ENCODE measurements at regions not wholly inside any gene's neighbourhood (a gene's known extent, or its start where the extent isn't known, plus 50 kb on each side); places are given as distances from the start of the nearest gene placed in this dataset.

DNA sequence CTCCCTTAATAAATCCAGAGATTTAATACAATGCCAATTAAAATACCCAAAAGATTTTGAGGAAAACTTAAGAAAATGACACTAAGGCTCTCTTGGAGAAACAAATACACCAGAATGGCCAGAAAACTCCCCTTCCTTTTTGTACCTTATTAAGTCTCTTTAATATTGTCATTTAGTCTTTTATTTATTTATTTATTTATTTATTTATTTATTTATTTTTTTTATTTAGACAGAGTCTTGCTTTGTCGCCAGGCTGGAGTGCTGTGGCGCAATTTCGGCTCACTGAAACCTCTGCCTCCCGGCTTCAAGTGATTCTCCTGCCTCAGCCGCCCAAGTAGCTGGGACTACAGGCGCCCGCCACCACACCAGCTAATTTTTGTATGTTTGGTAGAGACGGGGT, 210.6 kb downstream of the DACT1 start:
- Mint-ChIP-seq H3K36me3 (no peaks in the 10 kb centered on the region), H3K4me1 (no peaks in the 10 kb centered on the region), H3K9me3 (no peaks in the 10 kb centered on the region), H3K27me3 (peaks cover 2% of the 10 kb centered on the region), H3K4me3 (no peak overlapping the region), H3K27ac (no peak overlapping the region)

DNA sequence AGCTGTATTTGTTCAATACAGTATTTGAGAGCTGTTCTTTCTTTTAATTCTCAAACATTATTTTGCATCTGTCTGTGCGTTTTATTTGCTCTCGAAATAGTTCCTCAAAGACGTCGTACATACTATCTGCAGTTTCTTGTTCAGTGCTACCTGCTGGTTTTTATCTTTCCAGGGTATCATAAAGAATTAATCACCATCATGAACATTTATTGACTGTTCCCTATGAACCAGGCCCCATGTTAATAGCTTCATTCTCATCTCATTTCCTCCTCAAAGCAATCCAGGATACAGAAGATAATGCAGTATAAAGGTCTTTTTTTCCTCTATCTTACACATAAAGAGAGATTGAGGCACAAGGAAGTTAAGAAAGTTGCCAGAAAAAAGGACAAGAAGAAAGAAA, 211.8 kb downstream of the DACT1 start:
- Mint-ChIP-seq H3K27me3 (no peaks in the 10 kb centered on the region), H3K9me3 (no peaks in the 10 kb centered on the region), H3K4me1 (no peaks in the 10 kb centered on the region), H3K27ac (no peak overlapping the region), H3K4me3 (no peak overlapping the region), H3K36me3 (no peaks in the 10 kb centered on the region)

DNA sequence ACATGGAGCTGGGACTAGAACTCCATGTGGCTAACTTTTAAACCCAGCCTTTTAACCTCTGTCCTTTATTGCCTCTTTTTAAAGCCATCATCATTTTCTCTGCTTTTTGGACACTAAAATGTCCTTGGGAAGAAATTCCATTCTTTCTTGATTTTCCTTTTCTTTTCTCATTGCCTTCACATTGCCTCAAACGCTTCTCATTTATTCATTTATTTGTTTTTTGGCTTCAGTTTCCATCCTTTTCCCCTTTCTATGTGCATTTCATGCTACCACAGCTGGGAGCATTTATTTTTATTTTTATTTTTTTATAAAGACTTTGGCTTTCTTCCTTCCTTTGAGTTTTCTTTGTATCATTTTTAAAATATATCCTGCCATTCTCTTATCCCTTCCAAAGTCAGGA, 212.2 kb downstream of the DACT1 start:
- Mint-ChIP-seq H3K36me3 (no peaks in the 10 kb centered on the region), H3K9me3 (no peaks in the 10 kb centered on the region), H3K27ac (no peak overlapping the region)

DNA sequence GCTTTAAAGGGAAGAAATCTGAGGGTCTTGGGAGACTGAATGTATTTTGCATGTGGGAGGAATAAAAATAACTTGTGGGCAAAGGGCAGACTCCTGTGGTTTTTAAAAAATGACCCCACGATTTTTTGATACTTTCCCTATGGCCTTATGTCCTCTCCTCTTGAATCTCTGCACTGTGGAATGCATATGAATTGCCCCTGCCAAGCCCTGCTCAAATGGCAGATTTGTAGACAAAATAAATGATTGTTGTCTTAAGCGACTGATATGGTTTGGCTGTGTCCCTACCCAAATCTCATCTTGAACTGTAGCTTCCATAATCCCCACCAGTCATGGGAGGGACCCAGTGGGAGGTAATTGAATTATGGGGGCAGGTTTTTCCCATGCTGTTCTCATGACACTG, 223.8 kb downstream of the DACT1 start:
- Mint-ChIP-seq H3K36me3 (peaks cover 8% of the 10 kb centered on the region), H3K27ac (no peak overlapping the region)

More for the DNA sequence above, 212.2 kb downstream of the DACT1 start:
- no peaks in the 10 kb centered on the region for H3K4me1 Mint-ChIP-seq
- H3K4me3 Mint-ChIP-seq = no peak overlapping the region
- H3K27me3 Mint-ChIP-seq = no peaks in the 10 kb centered on the region

DNA sequence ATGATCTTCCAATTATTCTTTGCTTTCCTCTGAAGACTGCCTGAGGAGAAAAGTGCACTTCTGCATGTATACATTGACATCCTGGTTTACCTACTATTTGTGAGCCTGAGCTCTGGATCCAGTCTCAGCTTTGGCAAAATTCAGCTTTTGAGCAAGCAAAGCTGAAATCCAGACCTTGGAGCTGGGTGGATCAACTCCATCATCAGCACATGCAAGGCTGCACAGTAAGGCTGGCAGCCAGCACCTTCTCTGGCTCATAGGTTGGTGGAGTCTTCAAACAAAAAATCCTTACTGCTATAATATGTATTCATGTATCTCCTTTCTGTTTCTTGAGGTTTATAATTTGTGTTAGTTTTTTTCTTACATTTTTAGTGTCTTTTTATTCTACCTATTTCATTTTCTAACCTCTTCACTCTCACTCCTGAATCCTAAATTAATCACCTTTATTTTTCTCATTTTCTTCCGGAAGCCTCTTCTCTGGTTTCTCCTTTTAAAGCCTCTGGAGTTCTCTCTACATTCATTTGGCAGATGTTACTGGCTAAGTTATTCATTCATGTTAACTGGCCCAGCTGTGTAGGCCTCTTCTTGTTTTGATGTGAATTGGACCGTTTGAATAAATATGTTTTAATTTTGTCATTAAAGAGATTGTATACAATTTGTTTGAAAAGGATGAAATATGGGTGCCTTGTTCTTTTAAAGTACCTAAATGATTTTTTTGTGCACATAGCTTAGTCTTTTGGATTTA, 224.8 kb downstream of the DACT1 start:
- H3K9me3 Mint-ChIP-seq = peaks cover 14% of the 10 kb centered on the region
- H3K4me1 Mint-ChIP-seq = no peaks in the 10 kb centered on the region
- H3K36me3 Mint-ChIP-seq = peaks cover 8% of the 10 kb centered on the region
- no peak overlapping the region for H3K4me3 Mint-ChIP-seq
- peaks cover 7% of the 10 kb centered on the region for H3K27me3 Mint-ChIP-seq
- H3K27ac Mint-ChIP-seq = peak overlapping the region; percentile 69

More for the DNA sequence above, 223.8 kb downstream of the DACT1 start:
- Mint-ChIP-seq H3K27me3 (peaks cover 7% of the 10 kb centered on the region), H3K4me3 (no peak overlapping the region), H3K9me3 (peaks cover 14% of the 10 kb centered on the region), H3K4me1 (no peaks in the 10 kb centered on the region)

DNA sequence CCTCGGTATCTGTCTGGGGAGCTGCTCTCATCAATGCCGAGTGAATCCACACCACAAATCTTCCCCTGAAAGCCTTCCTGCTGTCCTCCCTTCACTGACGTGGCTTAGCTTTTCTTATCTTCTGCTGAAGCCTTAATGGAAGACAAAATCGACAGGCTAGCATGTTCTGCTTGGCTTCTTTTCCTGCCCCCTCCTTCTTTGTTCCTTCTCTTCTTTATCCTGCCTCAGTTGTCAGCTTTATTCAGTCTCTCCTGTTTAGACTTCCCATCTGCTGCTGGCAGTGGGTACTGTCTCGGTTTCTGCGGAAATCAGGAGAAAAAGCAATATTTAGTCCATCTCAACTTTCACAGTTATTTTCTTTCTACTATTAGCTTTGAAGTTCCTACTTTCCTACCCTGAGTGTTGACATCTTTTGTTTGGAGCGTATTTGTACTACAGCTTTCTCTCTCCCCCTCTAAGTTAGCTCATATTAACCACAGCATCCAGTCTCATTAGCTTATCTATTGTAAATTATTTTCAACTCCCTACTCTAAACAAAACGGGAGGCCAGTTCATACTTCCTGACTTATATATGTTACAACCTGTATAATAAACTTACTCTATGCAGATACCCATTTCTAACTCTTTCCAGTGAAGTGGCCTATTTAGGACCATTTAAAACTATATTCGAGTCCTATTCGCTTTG, 226.0 kb downstream of the DACT1 start:
- Mint-ChIP-seq H3K4me1 (no peaks in the 10 kb centered on the region), H3K9me3 (peaks cover 10% of the 10 kb centered on the region), H3K4me3 (no peak overlapping the region), H3K27me3 (peaks cover 7% of the 10 kb centered on the region), H3K27ac (no peak overlapping the region), H3K36me3 (peaks cover 6% of the 10 kb centered on the region)

DNA sequence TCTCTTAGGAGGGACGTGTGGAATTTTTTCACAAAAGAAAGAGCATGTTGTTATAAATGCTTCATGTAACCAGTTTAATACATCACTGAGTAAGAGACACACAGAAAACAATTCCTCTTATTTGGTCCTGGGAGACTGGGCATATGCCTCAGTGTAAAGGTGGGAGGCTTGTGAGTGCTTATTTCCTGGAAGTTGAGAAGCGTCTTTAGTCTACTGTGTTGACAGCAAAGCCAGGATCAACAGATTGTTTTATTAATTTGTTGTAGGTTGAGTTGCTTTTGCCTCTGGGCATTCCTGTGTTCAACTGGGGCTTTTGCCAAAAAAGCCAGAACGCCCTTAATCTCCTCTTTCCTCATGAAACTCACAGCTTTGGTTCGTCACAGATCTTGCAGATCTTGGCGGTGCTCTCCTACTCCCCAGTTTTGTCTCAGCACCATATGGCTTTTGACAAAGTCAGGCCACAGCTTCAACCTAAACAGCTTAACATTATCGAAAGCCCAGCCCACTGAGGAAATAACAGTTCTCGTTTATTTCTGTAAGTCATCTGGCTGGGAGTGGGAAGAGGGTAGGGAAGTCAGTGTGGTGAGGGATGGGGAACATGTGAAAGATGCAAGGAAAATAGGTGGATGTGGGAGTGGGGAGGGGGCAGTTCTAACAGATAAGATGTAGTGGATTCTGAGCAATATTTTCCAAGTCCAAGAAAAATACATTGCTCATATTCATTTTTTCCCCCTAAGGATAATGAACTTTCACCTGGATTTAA, 227.2 kb downstream of the DACT1 start:
- Mint-ChIP-seq H3K4me3 (no peak overlapping the region), H3K36me3 (peaks cover 2% of the 10 kb centered on the region), H3K27me3 (peaks cover 5% of the 10 kb centered on the region), H3K27ac (no peak overlapping the region), H3K4me1 (no peaks in the 10 kb centered on the region), H3K9me3 (no peaks in the 10 kb centered on the region)

DNA sequence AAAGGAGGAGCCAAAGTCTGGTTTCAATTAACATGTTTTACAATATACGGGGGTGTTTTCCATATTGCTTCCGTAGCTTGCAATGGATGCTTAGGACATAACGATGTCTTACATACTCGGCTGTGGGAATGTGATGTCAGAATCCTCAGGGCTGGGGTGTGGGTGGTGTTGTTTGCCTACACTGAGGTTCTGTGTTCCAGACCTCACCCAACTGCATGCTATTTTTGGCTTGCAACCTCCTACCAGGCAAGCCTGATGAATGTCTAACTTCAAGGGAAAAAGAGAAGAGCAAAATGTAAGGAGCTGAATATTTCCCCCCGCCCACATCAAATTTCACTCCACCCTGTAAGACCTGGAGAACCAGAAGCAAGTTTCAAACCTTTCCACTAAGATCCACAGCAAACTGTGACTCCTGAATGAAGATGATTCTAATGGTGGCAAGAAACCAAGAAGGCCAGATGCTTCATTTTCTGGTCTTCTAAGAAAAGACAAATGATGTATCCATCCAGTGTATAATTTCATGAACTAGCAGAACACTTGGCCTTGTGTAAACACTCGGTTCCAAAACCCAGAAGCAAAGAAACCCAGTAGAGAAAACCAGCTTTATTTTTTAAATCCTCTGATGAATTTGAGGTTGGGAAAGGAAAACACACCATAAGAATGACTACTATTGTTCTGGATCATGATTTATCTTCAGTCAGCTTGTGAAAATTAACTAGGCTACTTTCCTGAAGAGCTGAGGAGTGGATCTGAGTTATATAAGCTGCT, 227.9 kb downstream of the DACT1 start:
- H3K27me3 Mint-ChIP-seq = peaks cover 5% of the 10 kb centered on the region
- no peaks in the 10 kb centered on the region for H3K4me1 Mint-ChIP-seq
- no peaks in the 10 kb centered on the region for H3K9me3 Mint-ChIP-seq
- peaks cover 2% of the 10 kb centered on the region for H3K36me3 Mint-ChIP-seq
- H3K27ac Mint-ChIP-seq = no peak overlapping the region
- H3K4me3 Mint-ChIP-seq = no peak overlapping the region

DNA sequence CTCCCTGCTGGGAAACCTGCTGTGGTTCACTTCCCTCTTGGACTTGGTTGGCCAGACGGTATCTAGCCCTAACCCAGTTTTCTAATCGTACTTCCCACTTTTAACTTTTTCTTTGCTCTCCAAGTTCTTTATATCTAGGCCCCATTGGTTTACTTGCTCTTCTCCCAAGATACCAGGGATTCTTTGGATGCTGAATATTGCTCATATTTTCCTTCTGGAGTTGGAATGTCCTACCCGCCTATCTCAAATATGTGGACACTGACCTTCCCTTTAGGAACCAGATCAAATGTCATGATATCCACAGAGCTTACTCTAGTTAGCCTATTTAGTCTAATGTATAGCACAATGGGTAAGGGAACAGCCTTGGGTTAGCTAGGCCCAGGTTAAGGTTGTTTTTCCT, 228.6 kb downstream of the DACT1 start:
- no peak overlapping the region for H3K27ac Mint-ChIP-seq
- H3K9me3 Mint-ChIP-seq = no peaks in the 10 kb centered on the region
- H3K4me1 Mint-ChIP-seq = no peaks in the 10 kb centered on the region
- H3K27me3 Mint-ChIP-seq = peaks cover 5% of the 10 kb centered on the region
- no peak overlapping the region for H3K4me3 Mint-ChIP-seq
- peaks cover 2% of the 10 kb centered on the region for H3K36me3 Mint-ChIP-seq

DNA sequence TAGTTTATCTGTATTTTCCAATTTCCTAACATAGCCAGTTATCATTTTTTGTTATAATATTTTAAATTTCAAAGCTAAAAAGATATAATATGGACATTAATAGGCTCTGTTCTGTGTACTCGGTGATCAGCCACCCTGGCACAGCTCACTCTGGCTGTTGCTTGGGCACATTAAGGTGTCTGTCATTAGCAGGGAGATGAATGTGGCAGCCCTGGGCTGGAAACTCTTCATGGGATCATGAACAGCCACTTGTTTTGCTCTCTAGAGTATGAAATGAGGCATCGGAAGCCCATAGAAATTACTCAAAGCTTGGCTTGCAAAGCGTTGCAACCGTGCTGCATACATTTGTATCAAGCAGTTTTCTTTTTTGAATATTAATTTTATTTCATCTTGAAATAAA, 233.2 kb downstream of the DACT1 start:
- Mint-ChIP-seq H3K27me3 (no peaks in the 10 kb centered on the region), H3K9me3 (no peaks in the 10 kb centered on the region), H3K4me1 (no peaks in the 10 kb centered on the region), H3K36me3 (no peaks in the 10 kb centered on the region), H3K4me3 (no peak overlapping the region), H3K27ac (no peak overlapping the region)

DNA sequence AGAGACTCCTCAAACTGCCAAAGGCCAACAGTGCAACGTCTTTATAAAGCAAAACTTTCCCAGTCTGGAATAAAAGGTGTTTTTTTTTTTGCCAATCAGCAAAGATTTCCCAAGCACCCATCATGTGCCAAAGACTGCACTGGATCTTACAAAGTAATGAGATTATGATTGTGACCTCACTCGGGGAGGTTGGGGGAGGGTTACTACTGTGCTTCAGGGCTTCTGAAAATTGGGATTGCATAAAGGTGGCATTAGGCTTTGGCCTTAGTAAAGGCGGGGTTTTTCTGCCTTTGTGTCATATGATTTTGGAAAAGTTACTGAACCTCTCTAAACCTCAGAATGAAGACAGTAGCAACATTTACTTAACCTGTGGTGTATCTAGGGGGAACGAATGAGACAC, 233.8 kb downstream of the DACT1 start:
- Mint-ChIP-seq H3K9me3 (no peaks in the 10 kb centered on the region), H3K27ac (no peak overlapping the region), H3K27me3 (no peaks in the 10 kb centered on the region), H3K4me3 (no peak overlapping the region), H3K36me3 (no peaks in the 10 kb centered on the region), H3K4me1 (no peaks in the 10 kb centered on the region)

DNA sequence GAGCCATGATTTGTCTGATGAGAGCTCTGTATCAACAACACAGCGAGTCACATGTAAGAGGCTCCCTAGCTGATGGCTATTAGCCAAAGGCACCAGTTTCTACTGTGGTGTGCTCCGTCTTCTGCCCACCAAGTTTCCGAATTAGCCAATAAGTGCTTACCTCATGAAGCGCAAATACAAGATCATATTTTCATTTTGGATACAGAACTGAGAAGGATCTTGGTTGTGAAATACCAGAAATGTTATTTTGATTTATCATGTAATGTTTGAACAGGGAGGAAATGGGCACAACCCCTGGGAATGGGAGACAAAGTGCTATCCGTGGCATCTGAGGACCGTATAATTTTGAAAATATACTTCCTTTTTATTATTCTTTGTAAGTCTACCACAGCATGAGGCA, 234.3 kb downstream of the DACT1 start:
- no peaks in the 10 kb centered on the region for H3K9me3 Mint-ChIP-seq
- no peaks in the 10 kb centered on the region for H3K4me1 Mint-ChIP-seq
- H3K27ac Mint-ChIP-seq = no peak overlapping the region
- H3K27me3 Mint-ChIP-seq = no peaks in the 10 kb centered on the region
- H3K4me3 Mint-ChIP-seq = no peak overlapping the region
- H3K36me3 Mint-ChIP-seq = no peaks in the 10 kb centered on the region

DNA sequence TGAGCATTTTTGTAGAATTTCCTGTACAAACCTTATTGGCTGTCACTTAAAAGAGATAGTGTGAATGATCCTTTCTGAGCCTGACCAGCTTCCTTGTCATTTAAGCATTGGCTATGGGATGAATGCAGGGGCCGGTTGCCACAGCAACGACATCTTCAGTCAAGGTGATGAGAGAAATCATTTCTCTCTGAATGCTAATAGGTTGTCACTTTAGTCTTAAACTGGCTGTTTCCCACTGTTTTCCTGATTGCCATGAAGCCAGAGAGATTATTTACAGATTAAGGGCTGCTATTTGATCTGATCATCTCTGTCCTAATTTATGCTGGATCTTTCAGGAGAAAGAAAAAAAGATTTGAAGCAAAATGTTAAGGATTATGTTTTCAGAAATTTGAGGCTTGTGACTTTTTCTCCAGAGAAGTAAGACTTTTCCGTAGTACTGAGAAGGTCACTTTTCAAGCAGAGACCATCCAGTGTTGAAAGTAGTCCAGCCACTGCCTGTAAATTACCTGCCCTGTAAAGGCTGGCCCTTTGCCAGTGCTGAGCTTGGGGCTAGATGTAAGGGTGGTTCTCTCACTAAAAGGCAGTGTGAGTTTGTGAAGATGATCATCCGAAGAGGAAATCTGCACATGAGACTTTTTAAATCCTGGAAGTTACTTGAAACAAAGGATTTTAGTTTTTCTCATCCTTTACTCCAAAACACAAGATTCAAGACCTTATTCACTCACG, 235.6 kb downstream of the DACT1 start:
- H3K27me3 Mint-ChIP-seq = no peaks in the 10 kb centered on the region
- no peak overlapping the region for H3K4me3 Mint-ChIP-seq

DNA sequence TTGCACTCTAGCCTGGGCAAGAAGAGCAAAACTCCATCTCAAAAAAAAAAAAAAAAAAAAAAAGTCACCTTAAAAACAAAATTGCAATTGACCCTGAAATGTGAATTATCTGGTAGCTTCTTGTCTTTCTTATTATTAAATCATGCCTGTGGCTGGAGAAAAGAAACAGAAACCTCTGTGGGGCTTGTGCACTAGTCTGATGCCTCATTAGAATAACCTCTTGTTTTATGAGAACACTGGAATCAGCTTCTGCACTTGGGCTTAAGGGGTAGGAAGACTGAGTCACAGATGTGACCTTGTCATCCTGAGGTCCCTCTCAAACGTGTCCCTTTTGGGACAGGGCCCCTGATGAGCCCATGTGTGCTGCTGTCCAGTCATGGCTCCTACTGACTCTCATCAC, 237.9 kb downstream of the DACT1 start:
- no peaks in the 10 kb centered on the region for H3K36me3 Mint-ChIP-seq
- H3K4me3 Mint-ChIP-seq = no peak overlapping the region
- no peaks in the 10 kb centered on the region for H3K9me3 Mint-ChIP-seq
- no peaks in the 10 kb centered on the region for H3K27me3 Mint-ChIP-seq
- no peak overlapping the region for H3K27ac Mint-ChIP-seq
- H3K4me1 Mint-ChIP-seq = no peaks in the 10 kb centered on the region

More for the DNA sequence above, 235.6 kb downstream of the DACT1 start:
- no peaks in the 10 kb centered on the region for H3K4me1 Mint-ChIP-seq
- H3K9me3 Mint-ChIP-seq = no peaks in the 10 kb centered on the region
- H3K36me3 Mint-ChIP-seq = no peaks in the 10 kb centered on the region
- no peak overlapping the region for H3K27ac Mint-ChIP-seq

DNA sequence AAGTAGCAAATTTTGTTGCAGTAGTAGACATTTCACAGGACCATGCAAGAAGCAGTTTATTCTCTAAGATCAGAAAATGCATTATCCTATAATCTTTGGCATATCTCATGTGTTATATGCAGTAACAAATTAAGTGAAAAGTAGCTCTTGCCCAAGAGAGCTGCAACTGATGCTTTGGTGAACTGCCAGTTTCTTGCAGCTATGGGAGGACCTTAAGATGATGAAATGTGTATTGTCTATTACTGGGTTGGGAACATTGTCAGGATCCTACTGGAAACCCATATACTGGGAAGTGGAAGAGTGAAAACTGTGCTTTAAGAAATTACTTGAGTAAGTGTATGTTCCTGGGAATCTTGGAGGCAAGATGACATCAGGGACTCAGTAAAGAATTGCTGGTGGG, 238.8 kb downstream of the DACT1 start:
- no peaks in the 10 kb centered on the region for H3K27me3 Mint-ChIP-seq
- H3K27ac Mint-ChIP-seq = no peak overlapping the region
- H3K4me3 Mint-ChIP-seq = no peak overlapping the region
- H3K36me3 Mint-ChIP-seq = no peaks in the 10 kb centered on the region
- H3K4me1 Mint-ChIP-seq = no peaks in the 10 kb centered on the region
- no peaks in the 10 kb centered on the region for H3K9me3 Mint-ChIP-seq

Data from activated naive CD4-positive, alpha-beta T cell treated with anti-CD3 and anti-CD28 coated beads, Interleukin-2, amount 50 U/mL, for 24 hours (primary cell).